MG63 (cell line): ENCODE measurements at regions not wholly inside any gene's neighbourhood (a gene's known extent, or its start where the extent isn't known, plus 50 kb on each side); places are given as distances from the start of the nearest gene placed in this dataset.
A peak's percentile ranks its signal among the peaks of the same experiment; 100 is the strongest.

ENCODE experiments used
- DNase-seq: peaks from one replicate; pipeline ENCODE4 v3.0.0-alpha.2; 2020
- H3K27me3 ChIP-seq: fragments of 250-450 bp; sonication (Bioruptor Pico); 2 replicates; pipeline ENCODE4 v1.5.1; 2020; ENCODE audit warnings: mild to moderate bottlenecking, moderate library complexity
- H3K36me3 ChIP-seq: fragments of 250-450 bp; sonication (Bioruptor Pico); 2 replicates; pipeline ENCODE4 v1.5.1; 2020; ENCODE audit warnings: mild to moderate bottlenecking, moderate library complexity
- H3K4me3 ChIP-seq: fragments of 250-450 bp; sonication (Bioruptor Pico); 2 replicates; pipeline ENCODE4 v1.5.1; 2020; ENCODE audit warnings: mild to moderate bottlenecking, moderate library complexity
- H3K9me3 ChIP-seq: fragments of 250-450 bp; sonication (Bioruptor Pico); 2 replicates; pipeline ENCODE4 v1.5.1; 2020; ENCODE audit warnings: mild to moderate bottlenecking, moderate library complexity

- Histone ChIP-seq H3K4me3 (no peak overlapping the region), H3K9me3 (peaks cover 18% of the 10 kb centered on the region), H3K27me3 (no peaks in the 10 kb centered on the region), H3K36me3 (no peaks in the 10 kb centered on the region)
- no peak for DNase-seq
Observed at GRCh38 chr12:67810166-67810565, 161.6 kb downstream of the DYRK2 start.

GRCh38 chr12:67811437-67812361 is 163.2 kb downstream of the DYRK2 start:
- Histone ChIP-seq H3K4me3 (no peak overlapping the region), H3K9me3 (peaks cover 28% of the 10 kb centered on the region), H3K36me3 (no peaks in the 10 kb centered on the region), H3K27me3 (no peaks in the 10 kb centered on the region)
- peak; percentile 57 for DNase-seq

- peak; percentile 78 for DNase-seq
- H3K9me3 ChIP-seq = peaks cover 34% of the 10 kb centered on the region
Observed at GRCh38 chr12:67813456-67813904, 164.9 kb downstream of the DYRK2 start.

GRCh38 chr12:67816269-67816668 is 167.7 kb downstream of the DYRK2 start:
- Histone ChIP-seq H3K27me3 (no peaks in the 10 kb centered on the region), H3K36me3 (no peaks in the 10 kb centered on the region), H3K9me3 (peaks cover 29% of the 10 kb centered on the region), H3K4me3 (no peak overlapping the region)
- no peak for DNase-seq

More at GRCh38 chr12:67813456-67813904, 164.9 kb downstream of the DYRK2 start:
- Histone ChIP-seq H3K4me3 (no peak overlapping the region), H3K36me3 (no peaks in the 10 kb centered on the region), H3K27me3 (no peaks in the 10 kb centered on the region)

GRCh38 chr12:67818459-67818903 is 169.9 kb downstream of the DYRK2 start:
- no peaks in the 10 kb centered on the region for H3K36me3 ChIP-seq
- H3K9me3 ChIP-seq = peaks cover 29% of the 10 kb centered on the region
- H3K27me3 ChIP-seq = no peaks in the 10 kb centered on the region
- H3K4me3 ChIP-seq = no peak overlapping the region
- DNase-seq = no peak

GRCh38 chr12:67819902-67820301 is 169.3 kb upstream of the IFNG-AS1 start:
- H3K9me3 ChIP-seq = peaks cover 18% of the 10 kb centered on the region

GRCh38 chr12:67820694-67821093 is 168.6 kb upstream of the IFNG-AS1 start:
- Histone ChIP-seq H3K9me3 (peaks cover 12% of the 10 kb centered on the region), H3K36me3 (no peaks in the 10 kb centered on the region), H3K27me3 (no peaks in the 10 kb centered on the region), H3K4me3 (no peak overlapping the region)
- no peak for DNase-seq

More at GRCh38 chr12:67819902-67820301, 169.3 kb upstream of the IFNG-AS1 start:
- Histone ChIP-seq H3K27me3 (no peaks in the 10 kb centered on the region), H3K36me3 (no peaks in the 10 kb centered on the region), H3K4me3 (no peak overlapping the region)
- no peak for DNase-seq

GRCh38 chr12:67822826-67823225 is 166.4 kb upstream of the IFNG-AS1 start:
- Histone ChIP-seq H3K4me3 (no peak overlapping the region), H3K36me3 (no peaks in the 10 kb centered on the region), H3K27me3 (no peaks in the 10 kb centered on the region), H3K9me3 (no peaks in the 10 kb centered on the region)
- no peak for DNase-seq

- Histone ChIP-seq H3K27me3 (no peaks in the 10 kb centered on the region), H3K4me3 (no peak overlapping the region), H3K9me3 (no peaks in the 10 kb centered on the region), H3K36me3 (no peaks in the 10 kb centered on the region)
- DNase-seq = peak; percentile 5
Observed at GRCh38 chr12:67826148-67826547, 163.1 kb upstream of the IFNG-AS1 start.

- Histone ChIP-seq H3K4me3 (peak overlapping the region; percentile 43), H3K36me3 (no peaks in the 10 kb centered on the region), H3K9me3 (no peaks in the 10 kb centered on the region), H3K27me3 (no peaks in the 10 kb centered on the region)
- DNase-seq = peak; percentile 7
Observed at GRCh38 chr12:67826946-67827720, 162.1 kb upstream of the IFNG-AS1 start.

GRCh38 chr12:67827820-67828383 is 161.3 kb upstream of the IFNG-AS1 start:
- Histone ChIP-seq H3K36me3 (no peaks in the 10 kb centered on the region), H3K9me3 (no peaks in the 10 kb centered on the region), H3K27me3 (no peaks in the 10 kb centered on the region), H3K4me3 (peak overlapping the region; percentile 43)
- peak; percentile 87 for DNase-seq

GRCh38 chr12:67829896-67830295 is 159.4 kb upstream of the IFNG-AS1 start:
- no peak for DNase-seq
- no peaks in the 10 kb centered on the region for H3K9me3 ChIP-seq
- H3K27me3 ChIP-seq = no peaks in the 10 kb centered on the region
- no peaks in the 10 kb centered on the region for H3K36me3 ChIP-seq
- H3K4me3 ChIP-seq = no peak overlapping the region

- Histone ChIP-seq H3K4me3 (no peak overlapping the region), H3K27me3 (no peaks in the 10 kb centered on the region), H3K9me3 (no peaks in the 10 kb centered on the region), H3K36me3 (no peaks in the 10 kb centered on the region)
- DNase-seq = no peak
Observed at GRCh38 chr12:67832155-67832554, 157.1 kb upstream of the IFNG-AS1 start.

- Histone ChIP-seq H3K36me3 (no peaks in the 10 kb centered on the region), H3K27me3 (no peaks in the 10 kb centered on the region), H3K4me3 (no peak overlapping the region), H3K9me3 (no peaks in the 10 kb centered on the region)
- DNase-seq = no peak
Observed at GRCh38 chr12:67833602-67834001, 155.6 kb upstream of the IFNG-AS1 start.

- H3K36me3 ChIP-seq = no peaks in the 10 kb centered on the region
- no peaks in the 10 kb centered on the region for H3K27me3 ChIP-seq
- H3K9me3 ChIP-seq = no peaks in the 10 kb centered on the region
- DNase-seq = no peak
- no peak overlapping the region for H3K4me3 ChIP-seq
Observed at GRCh38 chr12:67837876-67838275, 151.4 kb upstream of the IFNG-AS1 start.

- DNase-seq = no peak
- Histone ChIP-seq H3K9me3 (no peaks in the 10 kb centered on the region), H3K36me3 (no peaks in the 10 kb centered on the region)
Observed at GRCh38 chr12:67842124-67842523, 147.1 kb upstream of the IFNG-AS1 start.

GRCh38 chr12:67843257-67843656 is 146.0 kb upstream of the IFNG-AS1 start:
- H3K27me3 ChIP-seq = no peaks in the 10 kb centered on the region
- no peak overlapping the region for H3K4me3 ChIP-seq
- no peaks in the 10 kb centered on the region for H3K9me3 ChIP-seq
- DNase-seq = no peak
- no peaks in the 10 kb centered on the region for H3K36me3 ChIP-seq

More at GRCh38 chr12:67842124-67842523, 147.1 kb upstream of the IFNG-AS1 start:
- H3K27me3 ChIP-seq = no peaks in the 10 kb centered on the region
- no peak overlapping the region for H3K4me3 ChIP-seq
